Right kidney (tissue), 1 donor: ENCODE measurements at regions not wholly inside any gene's neighbourhood (a gene's known extent, or its start where the extent isn't known, plus 50 kb on each side); places are given as distances from the start of the nearest gene placed in this dataset.

Source experiments
- DNase-seq: peaks from one replicate; pipeline ENCODE4 v3.0.0-alpha.2; 2016

DNA sequence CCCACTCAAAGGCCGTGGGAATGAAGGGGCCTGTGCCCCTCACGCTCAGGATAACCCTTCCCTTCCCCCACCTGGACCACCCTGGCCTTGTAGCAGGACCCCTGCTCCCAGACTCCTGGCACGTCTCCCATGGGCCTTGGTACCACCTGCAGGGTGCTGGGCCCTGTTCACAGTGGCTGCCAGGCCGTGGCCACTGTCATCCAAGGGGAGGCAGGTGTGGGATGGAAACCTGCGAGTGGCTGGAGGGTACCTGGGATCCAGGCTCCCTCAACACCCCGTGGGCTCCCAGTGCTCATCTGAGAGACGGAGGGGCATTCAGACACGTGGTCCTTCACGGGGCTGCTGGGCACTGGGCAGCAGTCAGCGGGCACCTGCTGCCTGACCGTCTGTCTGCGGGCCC is 75.6 kb upstream of the CIBAR2 start:
- DNase-seq: no peak

GRCh38 chr16:85188822-85189672 is 76.8 kb upstream of the CIBAR2 start:
- DNase-seq: no peak

DNA sequence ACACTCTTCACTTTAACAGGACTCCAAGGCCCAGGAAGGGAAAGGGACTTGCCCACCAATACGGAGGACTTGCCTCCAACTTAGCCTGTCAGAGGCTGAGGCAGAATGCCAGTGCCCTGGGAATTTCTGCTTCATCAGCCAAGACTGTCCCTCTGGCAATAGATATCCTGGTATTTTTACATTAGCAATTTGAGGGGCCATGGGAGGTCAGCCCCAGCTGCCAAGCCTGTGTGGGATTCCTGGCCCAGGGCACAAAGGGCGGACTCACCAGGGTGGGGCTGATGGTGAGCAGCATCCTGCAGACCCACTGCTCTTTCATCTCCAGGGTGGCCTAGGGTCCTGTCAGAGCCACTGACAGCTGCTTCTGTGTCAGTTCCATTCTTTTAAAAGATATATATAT is 78.3 kb upstream of the CIBAR2 start:
- no peak for DNase-seq

GRCh38 chr16:85191341-85191965 is 79.2 kb upstream of the CIBAR2 start:
- DNase-seq: no peak

GRCh38 chr16:85192238-85193114 is 80.2 kb upstream of the CIBAR2 start:
- no peak for DNase-seq

GRCh38 chr16:85193115-85193493 is 80.8 kb upstream of the CIBAR2 start:
- no peak for DNase-seq

- no peak for DNase-seq
Measured at GRCh38 chr16:85193876-85194275, 81.6 kb upstream of the CIBAR2 start.

- DNase-seq: no peak
Measured at GRCh38 chr16:85194307-85195270, 82.3 kb upstream of the CIBAR2 start.

GRCh38 chr16:85195271-85195647 is 83.0 kb upstream of the CIBAR2 start:
- no peak for DNase-seq

DNA sequence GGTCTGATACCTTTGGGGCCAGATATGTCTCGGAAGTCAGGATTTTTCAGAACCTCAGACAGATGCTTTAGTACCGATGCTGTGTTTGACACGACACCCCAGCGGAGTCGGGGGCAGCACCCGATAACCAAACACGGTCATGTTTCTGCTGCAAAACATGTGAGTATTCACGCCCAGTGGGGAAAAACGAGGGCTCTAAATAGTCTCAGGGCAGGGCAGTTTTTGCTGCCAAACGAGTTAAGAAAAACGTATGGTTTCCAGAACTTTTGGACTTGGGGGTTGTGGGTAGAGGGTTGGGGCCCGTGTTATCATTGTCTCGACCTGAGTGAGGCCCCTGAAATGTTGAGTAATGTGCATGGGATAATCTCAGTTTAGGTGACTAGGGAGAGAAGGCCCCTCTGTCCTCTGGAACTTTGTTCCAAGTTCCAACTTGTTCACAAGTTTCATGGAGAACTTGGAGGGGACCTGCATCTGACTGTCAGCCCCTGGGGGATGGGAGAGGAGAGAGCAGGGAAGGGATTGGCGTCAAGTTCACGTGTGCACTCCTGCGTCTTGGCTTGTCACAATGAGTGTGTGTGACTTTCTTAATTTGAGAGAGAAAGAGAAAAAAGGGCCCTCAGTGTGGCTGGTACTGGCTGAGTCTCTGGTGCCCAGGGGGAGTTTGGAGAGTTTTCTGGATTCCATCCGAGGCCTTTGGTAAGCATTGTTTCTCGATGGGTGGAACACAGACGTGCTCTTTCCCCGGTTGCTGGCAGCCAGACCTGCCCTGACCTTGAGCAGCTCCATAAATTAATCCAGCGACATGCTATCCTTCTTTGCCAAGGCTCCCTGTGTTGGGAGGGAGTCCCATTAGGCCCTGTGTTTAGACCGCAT is 83.9 kb upstream of the CIBAR2 start:
- DNase-seq: no peak

DNA sequence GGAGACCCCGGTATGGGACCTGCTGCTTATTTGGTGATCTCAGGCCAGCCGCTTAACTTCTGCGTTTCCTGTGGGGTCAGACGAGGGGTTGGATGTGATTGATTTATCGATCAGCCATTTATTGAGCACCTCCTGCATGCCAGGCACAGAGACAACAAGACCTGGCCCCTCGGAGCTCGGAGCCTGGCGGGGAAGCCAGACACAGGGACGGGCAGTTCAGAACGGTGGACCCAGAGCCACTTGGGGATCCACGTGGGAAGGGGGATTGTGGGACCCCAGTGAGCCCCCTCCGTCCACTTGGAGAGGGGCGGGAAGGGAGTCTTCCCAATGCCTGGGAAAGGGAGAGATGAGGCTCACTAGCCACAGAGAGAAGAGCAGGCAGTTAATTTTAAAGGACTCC is 84.7 kb upstream of the CIBAR2 start:
- DNase-seq: no peak

- no peak for DNase-seq
Measured at GRCh38 chr16:85197611-85198566, 85.6 kb upstream of the CIBAR2 start.

DNA sequence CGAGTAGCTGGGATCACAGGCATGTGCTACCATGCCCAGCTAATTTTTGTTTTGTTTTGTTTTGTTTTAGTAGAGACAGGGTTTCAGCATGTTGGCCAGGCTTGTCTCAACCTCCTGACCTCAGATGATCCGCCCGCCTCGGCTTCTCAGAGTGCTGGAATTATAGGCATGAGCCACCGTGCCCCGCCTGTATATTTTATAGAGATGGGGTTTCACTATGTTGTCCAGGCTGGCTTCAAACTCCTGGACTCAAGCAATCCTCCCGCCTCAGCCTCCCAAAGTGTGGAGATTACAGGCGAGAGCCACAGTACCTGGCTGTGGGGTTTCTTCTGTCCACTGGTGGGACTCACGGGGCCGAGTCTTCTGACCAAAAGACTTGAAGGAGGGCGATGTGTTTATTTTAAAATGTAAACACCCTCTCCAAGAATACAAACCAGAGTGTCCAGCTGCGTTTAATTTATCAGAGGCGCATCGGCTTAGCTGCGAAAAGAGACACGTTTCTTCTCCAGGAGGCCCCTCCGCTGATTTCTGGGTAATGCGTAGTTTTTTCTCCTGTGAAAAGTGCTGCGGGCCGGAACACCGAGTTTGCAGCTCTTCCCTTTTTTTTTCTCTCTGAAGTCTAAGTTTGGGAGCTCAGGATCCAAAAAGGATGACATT is 86.9 kb upstream of the CIBAR2 start:
- DNase-seq: no peak

GRCh38 chr16:85199880-85200279 is 87.6 kb upstream of the CIBAR2 start:
- DNase-seq: no peak

GRCh38 chr16:85200471-85201278 is 88.4 kb upstream of the CIBAR2 start:
- DNase-seq: no peak

DNA sequence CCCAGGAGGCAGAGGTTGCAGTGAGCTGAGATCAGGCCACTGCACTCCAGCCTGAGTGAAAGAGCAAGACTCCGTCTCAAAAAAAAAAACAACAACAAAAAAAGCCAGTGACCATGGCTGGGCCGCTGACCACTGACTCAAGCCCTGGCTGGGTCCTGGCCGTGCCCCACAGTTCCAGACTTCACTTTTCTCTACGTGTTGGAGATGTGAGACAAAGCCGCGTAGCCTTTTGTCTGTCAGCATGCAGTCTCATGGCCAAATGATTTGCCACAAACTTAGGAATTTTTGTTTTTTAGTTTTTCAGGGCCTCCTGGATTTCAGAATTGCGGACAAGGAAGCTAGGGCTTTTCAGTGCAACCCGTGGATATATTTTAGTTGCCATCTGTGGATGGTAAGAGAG is 89.3 kb upstream of the CIBAR2 start:
- no peak for DNase-seq

DNA sequence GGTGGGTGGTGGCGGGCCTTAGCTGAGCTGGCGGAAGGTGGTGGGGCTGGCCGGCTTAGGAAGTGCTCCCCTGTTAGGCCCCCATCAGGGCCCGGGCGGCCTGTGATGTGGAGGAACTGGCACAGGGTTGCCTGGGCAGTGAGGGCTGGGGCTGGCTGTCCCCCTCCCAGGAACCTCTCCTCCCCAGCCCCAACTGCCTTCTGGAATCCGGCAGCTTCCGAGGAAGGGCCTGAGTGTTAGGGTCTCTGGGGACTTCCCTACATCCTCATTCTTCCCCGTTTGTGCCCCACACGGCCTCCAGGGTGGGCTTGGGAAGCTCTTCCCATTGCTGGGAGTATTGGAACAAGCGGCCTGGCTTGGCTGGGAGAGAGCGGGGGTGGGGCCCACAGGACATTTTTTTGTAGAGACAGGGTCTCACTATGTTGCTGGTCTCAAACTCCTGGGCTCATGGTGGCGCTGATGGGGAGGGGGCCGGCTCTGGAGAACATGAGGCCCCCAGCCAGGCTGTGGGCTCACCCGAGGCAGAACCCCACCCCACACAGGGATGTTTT is 89.9 kb upstream of the CIBAR2 start:
- no peak for DNase-seq
